GM12892 (cell line): ENCODE measurements at regions not wholly inside any gene's neighbourhood (a gene's known extent, or its start where the extent isn't known, plus 50 kb on each side); places are given as distances from the start of the nearest gene placed in this dataset.
A peak's percentile ranks its signal among the peaks of the same experiment; 100 is the strongest.
"Not testable (repeated sequence)": the region's sequence is repeated elsewhere in the genome, so short reads cannot be mapped to it uniquely, and the experiment has no call there.

Source experiments
- DNase-seq: peaks from one replicate; pipeline ENCODE4 v3.0.0; 2011; ENCODE audit not compliant: insufficient read length
- FAIRE-seq: peaks from 2 replicates; lab custom pipeline; 2011; peaks lifted over from hg19 to GRCh38; lab: Jason Lieb, UNC
- POLR2A ChIP-seq: IDR thresholded peaks from 2 replicates; pipeline ENCODE4 v1.6.1; 2011; ENCODE audit warnings: low read depth, low read length, control low read depth
- POLR2AphosphoS5 ChIP-seq: IDR thresholded peaks from 2 replicates; pipeline ENCODE4 v1.6.1; 2011; ENCODE audit warnings: low read depth, low read length, control low read depth
- TAF1 ChIP-seq: IDR thresholded peaks from 2 replicates; pipeline ENCODE4 v1.6.1; 2011; ENCODE audit warnings: low read depth, mild to moderate bottlenecking, control low read depth, low read length, borderline replicate concordance

DNA sequence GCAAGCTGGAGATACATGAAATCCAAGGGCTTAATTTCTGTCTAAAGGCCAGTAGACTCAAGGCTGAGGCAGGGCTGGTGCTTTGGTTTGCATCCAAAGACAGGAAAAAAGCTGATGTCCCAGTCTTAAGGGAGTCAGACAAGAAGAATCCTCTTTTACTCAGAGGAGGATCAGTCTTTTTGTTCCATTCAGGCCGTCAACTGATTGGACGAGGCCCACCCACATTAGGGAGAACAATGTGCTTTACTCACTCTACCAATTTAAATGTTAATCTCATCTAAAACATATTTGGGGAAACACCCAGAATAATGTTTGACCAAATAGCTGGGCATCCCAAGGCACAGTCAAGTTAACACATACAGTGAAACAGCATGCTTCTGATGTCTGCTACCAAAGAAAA is 388.5 kb upstream of the CHRM2 start:
- TF ChIP-seq POLR2AphosphoS5 (no peak), POLR2A (no peak), TAF1 (no peak)
- FAIRE-seq = no peak
- DNase-seq = no peak

DNA sequence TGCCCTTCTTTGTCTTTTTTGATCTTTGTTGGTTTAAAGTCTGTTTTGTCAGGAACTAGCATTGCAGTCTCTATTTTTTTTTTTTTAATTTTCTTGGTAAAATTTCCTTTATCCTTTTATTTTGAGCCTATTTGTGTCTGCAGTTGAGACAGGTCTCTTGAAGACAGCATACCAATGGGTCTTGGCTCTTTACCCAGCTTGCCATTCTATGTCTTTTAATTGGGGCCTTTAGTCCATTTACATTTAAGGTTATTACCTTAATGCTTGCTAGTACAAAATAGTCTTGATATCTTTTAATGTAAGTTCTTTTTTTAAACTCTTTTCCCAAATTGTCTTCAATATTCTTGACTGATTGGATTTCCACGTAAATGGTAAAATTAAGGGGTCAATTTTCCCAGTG is 398.3 kb upstream of the CHRM2 start:
- TF ChIP-seq POLR2A (no peak), TAF1 (no peak), POLR2AphosphoS5 (no peak)
- DNase-seq (no peak), FAIRE-seq (no peak)

DNA sequence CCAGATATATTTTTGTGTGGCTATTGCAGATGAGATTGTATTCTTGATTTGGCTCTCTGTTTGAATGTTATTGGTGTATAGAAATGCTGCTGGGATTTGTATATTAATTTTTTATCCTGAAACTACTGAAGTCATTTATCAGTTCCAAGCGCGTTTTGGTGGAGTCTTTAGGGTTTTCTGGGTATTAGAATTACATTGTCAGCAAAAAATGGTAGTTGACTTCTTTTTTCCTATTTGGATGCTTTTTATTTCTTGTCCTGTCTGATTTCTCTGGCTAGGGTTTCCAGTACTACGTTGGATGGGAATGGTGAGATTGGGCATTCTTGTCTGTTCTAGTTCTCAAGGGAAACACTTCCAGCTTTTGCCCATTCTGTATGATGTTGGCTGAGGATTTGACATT is 415.5 kb upstream of the CHRM2 start:
- FAIRE-seq (no peak), DNase-seq (no peak)
- TF ChIP-seq TAF1 (no peak), POLR2A (no peak), POLR2AphosphoS5 (no peak)

DNA sequence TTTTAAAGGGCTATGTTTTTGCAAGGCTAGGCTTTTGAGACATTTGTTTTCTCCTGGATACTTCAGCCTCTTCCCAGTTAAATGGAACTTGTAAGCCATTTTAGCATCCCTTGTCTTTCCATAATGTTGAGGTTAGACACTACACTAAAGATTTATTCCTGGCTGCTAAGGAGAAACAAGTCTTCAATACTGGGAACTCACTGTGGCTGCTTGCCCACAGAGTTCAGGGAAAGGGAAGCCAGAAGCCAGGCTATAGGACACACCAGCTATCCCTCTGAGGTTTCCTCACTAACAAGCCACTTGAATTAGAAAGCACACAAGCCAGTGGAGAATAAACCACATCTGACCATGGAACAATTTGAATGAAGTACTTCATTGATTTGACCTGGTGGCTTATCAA is 421.7 kb upstream of the CHRM2 start:
- TF ChIP-seq POLR2AphosphoS5 = no peak
- no peak for TF ChIP-seq POLR2A
- TF ChIP-seq TAF1 = no peak
- FAIRE-seq (no peak), DNase-seq (no peak)

DNA sequence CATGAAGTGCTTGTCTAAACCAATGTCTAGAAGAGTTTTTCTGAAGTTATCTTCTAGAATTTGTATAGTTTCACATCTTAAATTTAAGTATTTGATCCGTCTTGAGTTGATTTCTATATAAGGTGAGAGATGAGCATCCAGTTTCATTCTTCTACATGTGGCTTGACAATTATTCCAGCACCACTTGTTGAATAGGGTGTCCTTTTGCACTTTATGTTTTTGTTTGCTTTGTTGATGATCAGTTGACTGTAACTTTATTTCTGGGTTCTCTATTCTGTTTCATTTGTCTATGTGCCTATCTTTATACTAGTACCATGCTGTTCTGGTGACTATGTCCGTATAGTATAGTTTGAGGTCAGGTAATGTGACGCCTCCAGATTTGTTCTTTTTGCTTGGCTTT is 426.6 kb upstream of the CHRM2 start:
- FAIRE-seq = no peak
- no peak for TF ChIP-seq POLR2A
- no peak for TF ChIP-seq TAF1
- no peak for TF ChIP-seq POLR2AphosphoS5

DNA sequence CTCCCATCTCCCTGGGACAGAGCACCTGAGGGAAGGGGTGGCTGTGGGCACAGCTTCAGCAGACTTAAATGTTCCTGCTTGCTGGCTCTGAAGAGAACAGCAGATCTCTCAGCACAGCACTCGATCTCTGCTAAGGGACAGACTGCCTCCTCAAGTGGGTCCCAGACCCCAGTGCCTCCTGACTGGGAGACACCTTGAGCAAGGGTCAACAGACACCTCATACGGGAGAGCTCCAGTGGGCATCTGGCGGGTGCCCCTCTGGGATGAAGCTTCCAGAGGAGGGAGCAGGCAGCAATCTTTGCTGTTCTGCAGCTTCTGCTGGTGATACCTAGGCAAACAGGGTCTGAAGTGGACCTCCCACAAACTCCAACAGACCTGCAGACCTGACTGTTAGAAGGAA is 436.7 kb upstream of the CHRM2 start:
- FAIRE-seq, DNase-seq: not testable (repeated sequence)

More for the DNA sequence above, 426.6 kb upstream of the CHRM2 start:
- no peak for DNase-seq

DNA sequence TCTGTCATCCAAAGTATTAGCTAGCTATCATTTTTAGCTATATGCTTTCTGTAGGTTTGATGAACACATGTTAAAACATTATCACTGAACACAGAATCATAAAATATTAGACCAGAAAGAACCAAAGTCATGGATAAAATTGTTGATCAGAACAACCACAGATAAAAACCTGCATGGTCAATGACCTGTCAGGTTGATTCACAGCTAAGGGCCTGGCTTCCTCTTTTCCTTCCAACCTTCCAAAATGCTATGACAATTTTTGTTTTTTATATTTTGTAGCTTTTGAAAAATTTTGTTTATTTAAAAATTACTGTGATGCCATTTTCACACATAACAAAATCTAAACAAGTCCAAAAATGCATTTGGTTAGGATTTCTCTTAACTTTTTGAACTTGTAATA is 444.4 kb upstream of the CHRM2 start:
- FAIRE-seq = no peak
- TF ChIP-seq POLR2AphosphoS5 (no peak), TAF1 (no peak), POLR2A (no peak)

DNA sequence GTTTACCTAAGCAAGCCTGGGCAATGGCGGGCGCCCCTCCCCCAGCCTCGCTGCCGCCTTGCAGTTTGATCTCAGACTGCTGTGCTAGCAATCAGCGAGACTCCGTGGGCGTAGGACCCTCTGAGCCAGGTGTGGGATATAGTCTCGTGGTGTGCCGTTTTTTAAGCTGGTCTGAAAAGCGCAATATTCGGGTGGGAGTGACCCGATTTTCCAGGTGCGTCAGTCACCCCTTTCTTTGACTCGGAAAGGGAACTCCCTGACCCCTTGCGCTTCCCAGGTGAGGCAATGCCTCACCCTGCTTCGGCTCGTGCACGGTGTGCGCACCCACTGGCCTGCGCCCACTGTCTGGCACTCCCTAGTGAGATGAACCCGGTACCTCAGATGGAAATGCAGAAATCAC is 442.6 kb upstream of the MTPN start:
- DNase-seq, FAIRE-seq: not testable (repeated sequence)

More for the DNA sequence above, 444.4 kb upstream of the CHRM2 start:
- DNase-seq = no peak

DNA sequence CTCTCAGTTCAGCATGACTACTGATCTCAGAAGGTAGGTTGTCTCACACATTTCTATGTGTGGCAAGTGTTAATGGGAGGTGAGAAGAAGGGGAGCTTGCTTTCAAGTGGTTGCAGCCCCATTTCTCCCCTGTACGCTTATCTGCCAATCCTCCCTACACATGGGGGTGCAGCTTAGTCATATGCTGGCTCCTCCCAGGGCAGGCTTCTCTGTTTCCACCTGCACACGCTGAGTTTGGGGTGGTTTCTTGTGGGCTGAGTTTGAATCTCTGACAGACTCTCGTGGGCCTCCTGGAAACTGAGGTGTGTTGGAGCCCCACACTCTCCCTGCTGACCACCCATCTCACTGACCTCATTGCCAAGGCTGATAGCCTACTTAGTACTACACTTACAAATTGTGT is 435.8 kb upstream of the MTPN start:
- FAIRE-seq = no peak
- TF ChIP-seq POLR2A (no peak), POLR2AphosphoS5 (no peak), TAF1 (no peak)

DNA sequence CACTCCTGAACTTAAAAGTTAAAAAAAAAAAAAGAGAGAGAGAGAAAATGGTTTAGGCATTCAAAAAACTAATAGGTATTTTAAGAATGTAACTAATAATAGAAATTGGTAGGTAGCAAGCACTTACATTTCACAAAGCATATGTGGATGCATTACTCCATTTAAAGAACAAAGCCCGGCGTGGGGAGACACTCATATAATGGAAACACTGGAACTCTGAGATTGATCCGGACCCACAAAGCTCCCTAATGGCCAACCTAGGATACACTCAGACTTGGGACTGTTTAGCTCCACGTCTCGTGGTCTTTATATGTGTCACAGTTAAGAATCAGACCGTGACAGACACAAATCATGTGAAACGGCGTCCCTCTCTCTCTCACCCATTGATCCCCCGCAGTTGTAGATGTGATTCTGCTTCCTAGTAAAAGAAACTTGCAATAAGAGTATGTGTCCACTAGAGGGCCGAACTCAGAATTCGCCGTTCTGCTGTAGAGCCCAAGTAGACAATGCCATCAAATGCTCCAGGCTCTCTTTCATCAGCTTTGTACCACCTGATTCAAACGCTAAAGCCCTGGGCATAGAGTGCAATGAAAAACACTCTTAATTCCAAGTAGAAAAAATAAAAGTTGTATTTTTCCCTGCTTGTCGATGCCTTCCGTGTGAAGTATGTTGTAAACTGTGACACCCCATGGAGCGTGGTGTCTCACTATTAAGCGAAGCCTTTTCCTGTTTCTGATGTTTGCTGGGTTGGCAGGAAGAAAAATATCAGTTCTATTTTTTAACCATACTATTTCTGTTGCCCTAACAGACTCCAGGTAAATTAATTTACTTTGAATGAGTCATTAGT is 429.0 kb upstream of the MTPN start:
- FAIRE-seq (peak; percentile 73), DNase-seq (peak; percentile 10)
- TF ChIP-seq POLR2A (no peak), TAF1 (no peak), POLR2AphosphoS5 (no peak)

More for the DNA sequence above, 435.8 kb upstream of the MTPN start:
- DNase-seq = no peak

DNA sequence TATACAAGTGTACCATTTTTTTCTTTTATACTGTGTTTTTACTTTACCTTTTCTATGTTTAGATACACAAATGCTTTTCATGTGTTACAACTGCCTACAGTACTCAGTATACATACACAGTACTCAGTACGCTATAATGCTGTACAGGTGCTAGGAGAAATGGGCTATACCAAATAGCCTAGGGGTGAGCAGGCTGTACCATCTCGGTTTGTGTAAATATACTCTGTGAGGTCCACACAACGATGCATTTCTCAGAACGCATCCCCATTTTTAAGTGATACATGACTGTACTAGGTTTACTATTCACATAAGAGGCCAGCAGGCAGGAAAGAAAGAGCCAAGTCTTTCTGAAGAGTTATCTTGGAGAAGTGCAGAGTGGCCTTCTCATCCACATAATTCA is 426.4 kb upstream of the MTPN start:
- DNase-seq (no peak), FAIRE-seq (no peak)
- TF ChIP-seq POLR2A = no peak
- no peak for TF ChIP-seq POLR2AphosphoS5
- no peak for TF ChIP-seq TAF1

DNA sequence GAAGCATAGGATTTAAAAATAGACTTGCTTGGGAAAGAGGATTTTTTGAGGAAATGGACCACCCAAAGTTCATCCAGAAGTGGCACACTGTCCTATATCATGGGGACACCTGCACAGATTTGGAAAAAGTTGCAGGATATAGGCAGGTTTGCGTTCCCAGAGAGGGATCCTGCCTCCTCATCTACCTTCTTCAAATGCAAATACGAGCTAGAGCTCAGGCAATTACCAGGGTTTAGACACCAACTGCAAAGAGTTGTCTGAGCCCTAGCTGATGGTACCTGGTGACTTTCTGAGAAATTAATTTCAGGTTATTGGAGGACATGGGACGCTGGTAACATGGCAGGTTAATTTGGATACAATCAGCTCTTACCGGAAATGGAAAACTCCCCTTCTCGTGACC is 423.7 kb upstream of the MTPN start:
- TF ChIP-seq POLR2A (no peak), POLR2AphosphoS5 (no peak), TAF1 (no peak)
- no peak for FAIRE-seq
- no peak for DNase-seq

DNA sequence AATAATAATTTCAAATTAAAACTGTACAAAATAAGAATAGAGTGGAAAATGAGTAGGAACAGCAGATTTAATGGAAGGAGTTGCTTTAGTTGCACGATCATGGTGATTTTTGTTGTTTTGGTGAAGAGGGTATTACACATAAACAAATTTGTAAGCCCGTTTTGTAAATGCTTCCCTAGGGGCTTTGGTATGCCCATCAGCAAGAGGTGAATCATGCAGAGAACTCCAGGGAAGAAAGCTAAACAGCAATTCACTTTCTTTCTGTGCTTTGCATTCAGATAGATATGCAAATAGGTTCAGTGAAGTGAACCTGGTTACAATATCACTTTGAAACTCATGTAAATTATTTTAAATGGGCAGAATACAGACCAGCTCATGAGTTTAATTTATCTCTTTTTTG is 422.2 kb upstream of the MTPN start:
- FAIRE-seq (no peak), DNase-seq (no peak)
- TF ChIP-seq TAF1 (no peak), POLR2A (no peak), POLR2AphosphoS5 (no peak)
